Spleen (tissue), 11 donors: ENCODE measurements at regions not wholly inside any gene's neighbourhood (a gene's known extent, or its start where the extent isn't known, plus 50 kb on each side); places are given as distances from the start of the nearest gene placed in this dataset.
"Not testable (repeated sequence)": the region's sequence is repeated elsewhere in the genome, so short reads cannot be mapped to it uniquely, and the experiment has no call there.

ENCODE experiments used
- DNase-seq: peaks from one replicate; pipeline ENCODE4 v3.0.0-alpha.2; 2020
- H3K27ac ChIP-seq, 8 donors: fragments of 200-600 bp; sonication (generic) in 7 of 8; 1 replicate in 4 of 8; 2 replicates in 4 of 8; pipeline versions ENCODE4 v1.5.0 to v1.8.0; 2016 to 2021; ENCODE audit warnings: inconsistent platforms in 4 of 8, mild to moderate bottlenecking in 4 of 8, moderate library complexity in 1 of 8
- H3K27me3 ChIP-seq, 7 donors: fragments of 200-600 bp; sonication (generic) in 6 of 7; replicated peaks in 1 of 7; 1 replicate in 4 of 7; 2 replicates in 3 of 7; pipeline versions ENCODE4 v1.5.0 to v1.8.0; 2016 to 2021; ENCODE audit warnings: inconsistent platforms in 3 of 7, mild to moderate bottlenecking in 1 of 7
- H3K36me3 ChIP-seq, 6 donors: fragments of 200-600 bp; sonication (generic) in 5 of 6; 1 replicate in 4 of 6; 2 replicates in 2 of 6; pipeline versions ENCODE4 v1.5.0 to v1.8.0; 2016 to 2021; ENCODE audit warnings: inconsistent platforms in 2 of 6
- H3K4me1 ChIP-seq, 6 donors: fragments of 200-600 bp; sonication (generic) in 5 of 6; 1 replicate in 3 of 6; 2 replicates in 3 of 6; pipeline versions ENCODE4 v1.5.0 to v1.8.0; 2016 to 2021; ENCODE audit warnings: inconsistent platforms in 3 of 6
- H3K4me3 ChIP-seq, 8 donors: fragments of 200-600 bp; sonication (generic) in 7 of 8; 1 replicate in 4 of 8; 2 replicates in 4 of 8; pipeline versions ENCODE4 v1.5.0 to v1.8.0; 2016 to 2021; ENCODE audit warnings: inconsistent platforms in 4 of 8, mild to moderate bottlenecking in 4 of 8, moderate library complexity in 2 of 8
- H3K9me3 ChIP-seq, 8 donors: fragments of 200-600 bp; sonication (generic) in 7 of 8; 1 replicate in 4 of 8; 2 replicates in 4 of 8; pipeline versions ENCODE4 v1.5.0 to v1.8.0; 2016 to 2021; ENCODE audit warnings: inconsistent platforms in 4 of 8
- POLR2A ChIP-seq, 3 donors: fragments of 450-650 bp; IDR thresholded peaks; one replicate each; pipeline ENCODE4 v1.5.1; 2017; ENCODE audit warnings: antibody characterized with exemption in 3 of 3, mild to moderate bottlenecking in 1 of 3
- POLR2AphosphoS5 ChIP-seq, 3 donors: sonication (generic); formaldehyde crosslinking; IDR thresholded peaks; one replicate each; pipeline ENCODE4 v1.5.1; 2017; ENCODE audit warnings: antibody characterized with exemption in 3 of 3
- WGBS, 5 donors: extraction: QIAGEN DNeasy Blood & Tissue Kit in 3 of 5; methylation state at CpG; one replicate each; pipeline versions ENCODE4 v1.1.5 to v1.1.7; 2013 to 2018; 5-methylcytosine and 5-hydroxymethylcytosine counted together
- intact Hi-C: fragments of 100-400 bp; cut with DNase I; formaldehyde crosslinking; loops from one replicate; pipeline ENCODE4 v1.15.0; 2023; ENCODE audit warnings: low total_unique reads
- TF ChIP-seq, protein P1 (sequence below), 11 experiments: fragments of 200-600 bp in 7 of 11; fragments of 450-650 bp in 4 of 11; sonication (generic) in 4 of 11; IDR thresholded peaks in 8 of 11; conservative IDR thresholded peaks in 3 of 11; 1 replicate in 7 of 11; 2 replicates in 4 of 11; pipeline versions ENCODE4 v1.4.0 to v1.8.0; 2016 to 2021; ENCODE audit warnings: antibody characterized with exemption in 11 of 11, inconsistent platforms in 4 of 11, mild to moderate bottlenecking in 1 of 11
- donor health status: healthy with polysubstance abuse.
- donor health status: DM: no; HTN: no; CAD: no; lungs with moderate emphysema.
- donor health status: DM: no; HTN: no; CAD: no.
- donor health status: Bipolar disorder and iron deficiency.
- donor health status: healthy.
- donor health status: DM: no; HTN: no; CAD: no.
- donor health status: DM: yes; HTN: yes; CAD: no.

- Histone ChIP-seq H3K9me3 (peaks cover 0 to 20% (median 2%) of the 10 kb centered on the region in 8 donors), H3K27me3 (no peaks in the 10 kb centered on the region), H3K36me3 (no peaks in the 10 kb centered on the region), H3K4me3 (no peak overlapping the region), H3K4me1 (no peaks in the 10 kb centered on the region), H3K27ac (no peak overlapping the region)
- intact Hi-C loops: no loop called here
- no peak for DNase-seq
- TF ChIP-seq POLR2A (IDR thresholded peaks at IDR 0.05): no peak
- 71 to 88% (median 74%) methylated on average over 4 of the region's 4 CpGs for WGBS, 5 donors
These were observed 1004.4 kb upstream of the DDX18 start for GRCh38 chr2:116810071-116810470.

DNA sequence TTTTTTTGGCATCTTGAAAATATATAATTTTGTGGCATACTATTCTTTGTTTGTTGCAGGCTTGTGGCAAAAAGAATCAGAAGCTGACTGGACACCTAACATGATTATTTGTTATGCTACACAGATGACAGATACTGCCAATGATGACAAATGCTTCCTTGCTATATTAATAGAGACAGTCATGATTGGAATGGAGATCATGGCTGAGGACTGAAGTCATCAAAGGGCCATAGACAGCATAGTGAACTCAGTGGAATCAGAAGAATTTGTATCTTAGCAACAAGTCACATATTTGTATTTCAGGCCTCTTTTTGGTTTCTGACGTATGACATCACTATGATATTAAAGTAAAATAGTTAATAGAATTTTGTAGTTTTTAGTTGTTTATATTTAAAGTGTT lies 1003.8 kb upstream of the DDX18 start:
- H3K36me3 ChIP-seq: no peaks in the 10 kb centered on the region
- TF ChIP-seq, protein P1, sequence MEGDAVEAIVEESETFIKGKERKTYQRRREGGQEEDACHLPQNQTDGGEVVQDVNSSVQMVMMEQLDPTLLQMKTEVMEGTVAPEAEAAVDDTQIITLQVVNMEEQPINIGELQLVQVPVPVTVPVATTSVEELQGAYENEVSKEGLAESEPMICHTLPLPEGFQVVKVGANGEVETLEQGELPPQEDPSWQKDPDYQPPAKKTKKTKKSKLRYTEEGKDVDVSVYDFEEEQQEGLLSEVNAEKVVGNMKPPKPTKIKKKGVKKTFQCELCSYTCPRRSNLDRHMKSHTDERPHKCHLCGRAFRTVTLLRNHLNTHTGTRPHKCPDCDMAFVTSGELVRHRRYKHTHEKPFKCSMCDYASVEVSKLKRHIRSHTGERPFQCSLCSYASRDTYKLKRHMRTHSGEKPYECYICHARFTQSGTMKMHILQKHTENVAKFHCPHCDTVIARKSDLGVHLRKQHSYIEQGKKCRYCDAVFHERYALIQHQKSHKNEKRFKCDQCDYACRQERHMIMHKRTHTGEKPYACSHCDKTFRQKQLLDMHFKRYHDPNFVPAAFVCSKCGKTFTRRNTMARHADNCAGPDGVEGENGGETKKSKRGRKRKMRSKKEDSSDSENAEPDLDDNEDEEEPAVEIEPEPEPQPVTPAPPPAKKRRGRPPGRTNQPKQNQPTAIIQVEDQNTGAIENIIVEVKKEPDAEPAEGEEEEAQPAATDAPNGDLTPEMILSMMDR (IDR thresholded peaks at IDR 0.05 in 8 of 11, conservative IDR thresholded peaks at IDR 0.05 in 3 of 11): no peak
- TF ChIP-seq POLR2A (IDR thresholded peaks at IDR 0.05) (no peak), POLR2AphosphoS5 (IDR thresholded peaks at IDR 0.05) (no peak)
- no peak overlapping the region for H3K27ac ChIP-seq
- no peaks in the 10 kb centered on the region for H3K27me3 ChIP-seq
- H3K4me1 ChIP-seq: no peaks in the 10 kb centered on the region
- no peak for DNase-seq
- WGBS, 5 donors: 44 to 92% (median 78%) methylated on average over 1 of the region's 1 CpG
- intact Hi-C loops: no loop called here
- H3K9me3 ChIP-seq: peaks cover 0 to 20% (median 0%) of the 10 kb centered on the region in 8 donors
- H3K4me3 ChIP-seq: no peak overlapping the region

GRCh38 chr2:116819355-116819754 lies 995.1 kb upstream of the DDX18 start:
- Histone ChIP-seq H3K4me1 (no peaks in the 10 kb centered on the region), H3K27ac (no peak overlapping the region), H3K36me3 (no peaks in the 10 kb centered on the region), H3K9me3 (no peaks in the 10 kb centered on the region), H3K27me3 (no peaks in the 10 kb centered on the region), H3K4me3 (no peak overlapping the region)
- TF ChIP-seq POLR2A (IDR thresholded peaks at IDR 0.05) (no peak), POLR2AphosphoS5 (IDR thresholded peaks at IDR 0.05) (no peak)
- TF ChIP-seq, protein P1 (IDR thresholded peaks at IDR 0.05 in 8 of 11, conservative IDR thresholded peaks at IDR 0.05 in 3 of 11): no peak
- no peak for DNase-seq
- intact Hi-C loops: no loop called here

DNA sequence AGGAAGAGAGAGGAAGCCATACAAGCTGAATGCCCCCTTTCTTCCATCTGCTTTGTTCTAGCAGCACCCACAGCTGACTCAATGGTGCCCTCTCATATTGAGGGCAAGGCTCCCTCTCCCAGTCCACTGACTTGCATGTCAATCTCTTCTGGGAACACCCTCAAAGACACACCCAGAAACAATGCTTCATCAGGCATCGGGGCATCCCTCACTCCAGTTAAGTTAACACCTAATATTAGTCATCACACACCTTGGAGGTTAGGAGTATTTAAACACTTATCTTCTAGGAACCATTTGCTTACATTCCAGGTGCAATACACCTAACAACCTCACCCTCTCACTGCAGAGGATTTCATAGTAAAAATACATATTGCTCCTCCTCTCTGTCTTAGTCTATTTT lies 993.5 kb upstream of the DDX18 start:
- WGBS, 5 donors: 81 to 90% (median 89%) methylated on average over 1 of the region's 1 CpG
- TF ChIP-seq POLR2A (IDR thresholded peaks at IDR 0.05) (no peak), POLR2AphosphoS5 (IDR thresholded peaks at IDR 0.05) (no peak)
- Histone ChIP-seq H3K27me3 (no peaks in the 10 kb centered on the region), H3K4me3 (no peak overlapping the region), H3K9me3 (no peaks in the 10 kb centered on the region), H3K4me1 (no peaks in the 10 kb centered on the region), H3K36me3 (no peaks in the 10 kb centered on the region), H3K27ac (no peak overlapping the region)
- intact Hi-C loops: no loop called here
- DNase-seq: no peak

DNA sequence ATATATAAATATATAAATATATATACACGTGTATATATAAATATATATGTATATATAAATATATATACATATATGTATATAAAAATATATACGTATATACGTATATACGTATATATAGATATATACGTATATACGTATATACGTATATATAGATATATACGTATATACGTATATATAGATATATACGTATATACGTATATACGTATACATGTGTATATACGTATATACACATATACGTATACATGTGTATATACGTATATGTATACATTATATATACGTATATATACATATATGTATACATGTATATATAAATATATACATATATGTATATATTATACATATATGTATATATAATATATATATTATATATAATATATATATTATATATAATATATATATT lies 984.9 kb upstream of the DDX18 start:
- DNase-seq, H3K27ac ChIP-seq, H3K4me3 ChIP-seq, H3K4me1 ChIP-seq, H3K36me3 ChIP-seq, H3K27me3 ChIP-seq, intact Hi-C loops: not testable (repeated sequence)
- H3K9me3 ChIP-seq: peaks cover 0 to 21% (median 12%) of the 10 kb centered on the region in 8 donors
- 83 to 96% (median 90%) methylated on average over 16 of the region's 16 CpGs for WGBS, 5 donors

- 60 to 94% (median 88%) methylated on average over 2 of the region's 2 CpGs for WGBS, 5 donors
- TF ChIP-seq POLR2A (IDR thresholded peaks at IDR 0.05): no peak
- TF ChIP-seq, protein P1 (IDR thresholded peaks at IDR 0.05 in 8 of 11, conservative IDR thresholded peaks at IDR 0.05 in 3 of 11): no peak
- TF ChIP-seq POLR2AphosphoS5 (IDR thresholded peaks at IDR 0.05): no peak
- H3K4me1 ChIP-seq: no peaks in the 10 kb centered on the region
- H3K9me3 ChIP-seq: peaks cover 0 to 21% (median 12%) of the 10 kb centered on the region in 8 donors
- no peak for DNase-seq
- H3K27me3 ChIP-seq: no peaks in the 10 kb centered on the region
- no peak overlapping the region for H3K4me3 ChIP-seq
- no peak overlapping the region for H3K27ac ChIP-seq
- no peaks in the 10 kb centered on the region for H3K36me3 ChIP-seq
- intact Hi-C loops: no loop called here
These were observed 982.3 kb upstream of the DDX18 start for GRCh38 chr2:116832148-116832547.
